ENCODE measurements at regions not wholly inside any gene's neighbourhood (a gene's known extent, or its start where the extent isn't known, plus 50 kb on each side); places are given as distances from the start of the nearest gene placed in this dataset.

DNA sequence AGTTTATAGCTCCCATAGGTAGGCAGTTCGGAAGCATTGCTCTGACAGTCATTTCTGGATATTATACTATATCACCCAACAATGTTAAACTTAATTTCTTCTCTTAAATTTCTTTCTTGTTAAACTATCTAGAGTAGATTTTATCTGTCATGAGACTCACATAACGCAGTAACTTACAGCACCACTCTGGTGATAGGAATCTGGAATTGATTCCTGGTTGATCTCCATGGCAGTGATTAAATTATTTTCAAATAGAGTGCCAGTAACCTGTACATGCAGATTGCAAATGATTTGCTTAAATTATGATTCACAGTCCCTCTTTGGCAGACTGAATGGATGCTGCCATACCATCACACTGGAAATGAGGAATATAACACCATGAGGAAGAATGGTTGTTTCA is 722.1 kb downstream of the DACH1 start:
- Histone ChIP-seq H3K27me3 (ENCODE audit: insufficient read depth, low read length) (no peaks in the 10 kb centered on the region), H3K4me1 (ENCODE audit: insufficient read depth, low read length) (no peaks in the 10 kb centered on the region)
- TF ChIP-seq, protein P1, sequence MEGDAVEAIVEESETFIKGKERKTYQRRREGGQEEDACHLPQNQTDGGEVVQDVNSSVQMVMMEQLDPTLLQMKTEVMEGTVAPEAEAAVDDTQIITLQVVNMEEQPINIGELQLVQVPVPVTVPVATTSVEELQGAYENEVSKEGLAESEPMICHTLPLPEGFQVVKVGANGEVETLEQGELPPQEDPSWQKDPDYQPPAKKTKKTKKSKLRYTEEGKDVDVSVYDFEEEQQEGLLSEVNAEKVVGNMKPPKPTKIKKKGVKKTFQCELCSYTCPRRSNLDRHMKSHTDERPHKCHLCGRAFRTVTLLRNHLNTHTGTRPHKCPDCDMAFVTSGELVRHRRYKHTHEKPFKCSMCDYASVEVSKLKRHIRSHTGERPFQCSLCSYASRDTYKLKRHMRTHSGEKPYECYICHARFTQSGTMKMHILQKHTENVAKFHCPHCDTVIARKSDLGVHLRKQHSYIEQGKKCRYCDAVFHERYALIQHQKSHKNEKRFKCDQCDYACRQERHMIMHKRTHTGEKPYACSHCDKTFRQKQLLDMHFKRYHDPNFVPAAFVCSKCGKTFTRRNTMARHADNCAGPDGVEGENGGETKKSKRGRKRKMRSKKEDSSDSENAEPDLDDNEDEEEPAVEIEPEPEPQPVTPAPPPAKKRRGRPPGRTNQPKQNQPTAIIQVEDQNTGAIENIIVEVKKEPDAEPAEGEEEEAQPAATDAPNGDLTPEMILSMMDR (IDR thresholded peaks at IDR 0.05; ENCODE audit: extremely low read depth, low read depth, low read length): no peak

DNA sequence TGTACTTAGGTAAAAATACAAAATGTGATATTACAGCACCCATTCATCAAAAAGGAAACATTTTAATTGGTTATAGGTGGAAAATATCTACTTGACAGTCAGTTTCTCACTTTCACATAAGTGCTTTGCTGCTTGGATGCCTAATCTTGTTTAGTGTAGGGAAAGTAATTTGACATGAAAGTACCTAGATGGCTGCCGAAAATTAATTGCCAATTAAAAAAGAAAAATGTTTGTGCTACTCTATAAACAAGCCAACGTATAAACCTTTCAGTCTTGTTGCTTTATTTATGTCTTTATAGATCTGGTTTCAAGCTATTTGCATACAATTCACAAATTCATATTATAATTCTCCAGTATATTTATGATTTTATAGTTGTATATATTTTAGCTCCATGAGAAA is 729.9 kb downstream of the DACH1 start:
- Histone ChIP-seq H3K79me2 (ENCODE audit: insufficient read depth, low read length) (no peaks in the 10 kb centered on the region), H3K4me2 (ENCODE audit: insufficient read depth, low read length) (no peak overlapping the region), H3K4me1 (ENCODE audit: insufficient read depth, low read length) (no peaks in the 10 kb centered on the region), H3K36me3 (ENCODE audit: insufficient read depth, low read length) (no peaks in the 10 kb centered on the region), H3K4me3 (ENCODE audit: insufficient read depth, low read length) (no peak overlapping the region), H3K27me3 (ENCODE audit: insufficient read depth, low read length) (no peaks in the 10 kb centered on the region), H2AFZ (ENCODE audit: low read length) (no peak overlapping the region), H4K20me1 (ENCODE audit: insufficient read depth, low read length) (no peaks in the 10 kb centered on the region), H3K9me3 (ENCODE audit: low read depth, low read length) (no peaks in the 10 kb centered on the region), H3K27ac (ENCODE audit: low read depth, low read length) (no peak overlapping the region)
- DNase-seq (ENCODE audit: insufficient read length, low spot score, missing footprints): no peak
- TF ChIP-seq, protein P1 (IDR thresholded peaks at IDR 0.05; ENCODE audit: extremely low read depth, low read depth, low read length): no peak

More for the DNA sequence above, 722.1 kb downstream of the DACH1 start:
- Histone ChIP-seq H4K20me1 (ENCODE audit: insufficient read depth, low read length) (no peaks in the 10 kb centered on the region), H3K79me2 (ENCODE audit: insufficient read depth, low read length) (no peaks in the 10 kb centered on the region), H3K4me3 (ENCODE audit: insufficient read depth, low read length) (no peak overlapping the region), H3K9me3 (ENCODE audit: low read depth, low read length) (peaks cover 3% of the 10 kb centered on the region), H3K27ac (ENCODE audit: low read depth, low read length) (no peak overlapping the region), H2AFZ (ENCODE audit: low read length) (no peak overlapping the region), H3K4me2 (ENCODE audit: insufficient read depth, low read length) (no peak overlapping the region), H3K36me3 (ENCODE audit: insufficient read depth, low read length) (no peaks in the 10 kb centered on the region)
- no peak for DNase-seq (ENCODE audit: insufficient read length, low spot score, missing footprints)

DNA sequence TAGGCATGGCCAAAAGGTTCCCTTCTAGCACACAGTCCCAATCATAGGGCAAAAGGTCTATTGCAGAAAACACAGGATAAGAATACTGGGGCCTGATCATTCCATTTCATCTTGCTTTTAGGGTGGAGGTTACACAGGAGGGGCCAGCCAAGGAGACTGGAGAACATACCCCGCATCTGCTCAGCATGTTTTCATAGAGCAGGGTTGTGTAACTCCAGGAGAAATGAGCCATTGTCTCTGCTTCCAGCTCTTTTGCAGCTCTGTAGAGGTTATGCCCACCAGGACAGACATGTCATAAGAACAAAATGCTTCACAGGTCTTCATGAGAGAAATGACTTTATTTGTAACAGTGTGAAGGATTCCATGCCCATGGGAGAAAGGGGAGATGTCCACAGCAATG is 742.8 kb downstream of the DACH1 start:
- Histone ChIP-seq H4K20me1 (ENCODE audit: insufficient read depth, low read length) (no peaks in the 10 kb centered on the region), H3K9me3 (ENCODE audit: low read depth, low read length) (peaks cover 8% of the 10 kb centered on the region), H3K4me1 (ENCODE audit: insufficient read depth, low read length) (no peaks in the 10 kb centered on the region), H3K27ac (ENCODE audit: low read depth, low read length) (no peak overlapping the region), H3K4me3 (ENCODE audit: insufficient read depth, low read length) (no peak overlapping the region), H2AFZ (ENCODE audit: low read length) (no peak overlapping the region), H3K79me2 (ENCODE audit: insufficient read depth, low read length) (no peaks in the 10 kb centered on the region), H3K27me3 (ENCODE audit: insufficient read depth, low read length) (no peaks in the 10 kb centered on the region), H3K4me2 (ENCODE audit: insufficient read depth, low read length) (no peak overlapping the region), H3K36me3 (ENCODE audit: insufficient read depth, low read length) (no peaks in the 10 kb centered on the region)
- no peak for DNase-seq (ENCODE audit: insufficient read length, low spot score, missing footprints)
- TF ChIP-seq, protein P1 (IDR thresholded peaks at IDR 0.05; ENCODE audit: extremely low read depth, low read depth, low read length): no peak

DNA sequence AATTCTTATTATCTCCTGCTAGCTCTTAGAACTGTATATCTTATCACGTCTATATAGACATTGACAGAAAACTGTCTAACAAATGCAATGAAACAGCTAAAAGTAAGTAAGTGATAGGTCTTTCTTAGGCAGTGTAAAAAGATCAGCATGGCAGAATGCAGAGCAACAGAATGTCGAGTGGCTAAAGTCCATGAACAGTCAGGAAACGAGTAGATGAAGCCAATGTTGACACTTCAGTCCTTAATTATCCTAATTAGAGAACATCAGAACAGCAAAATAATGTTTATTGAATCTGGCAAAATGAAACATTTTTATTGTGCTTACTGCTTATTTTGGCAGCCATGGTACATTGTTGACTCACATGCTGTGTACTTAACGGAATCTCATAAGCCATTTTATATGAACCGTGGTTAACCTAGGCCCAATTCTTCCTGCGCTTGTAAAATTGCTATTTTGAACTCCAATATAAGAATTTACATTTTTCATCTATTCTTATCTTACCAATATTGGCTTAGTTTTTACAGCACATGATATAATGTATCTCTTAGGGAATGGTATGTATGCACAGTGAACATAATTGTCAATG is 748.1 kb downstream of the DACH1 start:
- Histone ChIP-seq H4K20me1 (ENCODE audit: insufficient read depth, low read length) (no peaks in the 10 kb centered on the region), H3K79me2 (ENCODE audit: insufficient read depth, low read length) (no peaks in the 10 kb centered on the region), H3K9me3 (ENCODE audit: low read depth, low read length) (peaks cover 4% of the 10 kb centered on the region), H2AFZ (ENCODE audit: low read length) (no peak overlapping the region), H3K4me2 (ENCODE audit: insufficient read depth, low read length) (no peak overlapping the region), H3K27me3 (ENCODE audit: insufficient read depth, low read length) (no peaks in the 10 kb centered on the region), H3K27ac (ENCODE audit: low read depth, low read length) (no peak overlapping the region), H3K36me3 (ENCODE audit: insufficient read depth, low read length) (no peaks in the 10 kb centered on the region), H3K4me3 (ENCODE audit: insufficient read depth, low read length) (no peak overlapping the region), H3K4me1 (ENCODE audit: insufficient read depth, low read length) (no peaks in the 10 kb centered on the region)
- no peak for DNase-seq (ENCODE audit: insufficient read length, low spot score, missing footprints)
- TF ChIP-seq, protein P1 (IDR thresholded peaks at IDR 0.05; ENCODE audit: extremely low read depth, low read depth, low read length): no peak

All from osteoblast (primary cell).